GM23338 (cell line): ENCODE measurements at regions not wholly inside any gene's neighbourhood (a gene's known extent, or its start where the extent isn't known, plus 50 kb on each side); places are given as distances from the start of the nearest gene placed in this dataset.

ENCODE experiments used
- ATAC-seq: fragments of 200-7000 bp; cut with Tn5 transposase; 3 replicates; pipeline ENCODE4 v1.9.1; 2020
- DNase-seq: peaks from one replicate; pipeline ENCODE4 v3.0.0-alpha.2; 2015; ENCODE audit warnings: low spot score
- H2AFZ ChIP-seq: fragments of 200-600 bp; sonication (generic); 2 replicates; pipeline ENCODE4 v1.8.0; 2016; ENCODE audit warnings: antibody characterized with exemption, mild to moderate bottlenecking, moderate library complexity
- H3F3A ChIP-seq: fragments of 200-600 bp; sonication (generic); replicated peaks from 2 replicates; pipeline ENCODE4 v1.8.0; 2017; ENCODE audit warnings: antibody characterized with exemption, mixed run types, low read depth
- H3K27ac ChIP-seq: fragments of 200-600 bp; sonication (generic); 2 replicates; pipeline ENCODE4 v1.6.1; 2016; ENCODE audit warnings: low read depth
- H3K27me3 ChIP-seq: fragments of 200-600 bp; sonication (generic); 2 replicates; pipeline ENCODE4 v1.8.0; 2016; ENCODE audit warnings: mild to moderate bottlenecking, mixed run types, moderate library complexity; ENCODE audit not compliant: insufficient read depth
- H3K36me3 ChIP-seq: fragments of 200-600 bp; sonication (generic); 2 replicates; pipeline ENCODE4 v1.8.0; 2016; ENCODE audit warnings: mild to moderate bottlenecking; ENCODE audit not compliant: insufficient read depth
- H3K4me1 ChIP-seq: fragments of 200-600 bp; sonication (generic); 2 replicates; pipeline ENCODE4 v1.8.0; 2016; ENCODE audit warnings: mild to moderate bottlenecking, moderate library complexity; ENCODE audit not compliant: insufficient read depth
- H3K4me2 ChIP-seq: fragments of 200-600 bp; sonication (generic); 2 replicates; pipeline ENCODE4 v1.7.1; 2017; ENCODE audit warnings: mixed run types
- H3K4me3 ChIP-seq: fragments of 200-600 bp; sonication (generic); 2 replicates; pipeline ENCODE4 v1.6.1; 2016; ENCODE audit warnings: mixed run types
- H3K79me2 ChIP-seq: fragments of 200-600 bp; sonication (generic); replicated peaks from 2 replicates; pipeline ENCODE4 v1.8.0; 2017; ENCODE audit warnings: mild to moderate bottlenecking; ENCODE audit not compliant: insufficient read depth
- H3K9me2 ChIP-seq: fragments of 200-600 bp; sonication (generic); 2 replicates; pipeline ENCODE4 v1.8.0; 2017; ENCODE audit not compliant: insufficient read depth
- H4K20me1 ChIP-seq: fragments of 200-600 bp; sonication (generic); replicated peaks from 2 replicates; pipeline ENCODE4 v1.8.0; 2017; ENCODE audit warnings: mild to moderate bottlenecking; ENCODE audit not compliant: insufficient read depth
- H3K27ac Mint-ChIP-seq: 2 replicates; pipeline ENCODE4 v1.8.0; 2020; ENCODE audit warnings: inconsistent platforms, mild to moderate bottlenecking, moderate library complexity, mixed read lengths
- H3K27me3 Mint-ChIP-seq: 3 replicates; pipeline ENCODE4 v1.8.0; 2022; ENCODE audit warnings: low read depth, mild to moderate bottlenecking, moderate library complexity, mixed read lengths, inconsistent platforms; ENCODE audit not compliant: insufficient read depth, poor library complexity
- H3K36me3 Mint-ChIP-seq: 3 replicates; pipeline ENCODE4 v1.8.0; 2021; ENCODE audit warnings: low read depth, mild to moderate bottlenecking, inconsistent platforms, moderate library complexity, mixed read lengths
- H3K4me1 Mint-ChIP-seq: 3 replicates; pipeline ENCODE4 v1.8.0; 2020; ENCODE audit warnings: mild to moderate bottlenecking, inconsistent platforms, mixed read lengths
- H3K4me3 Mint-ChIP-seq: 3 replicates; pipeline ENCODE4 v1.8.0; 2021; ENCODE audit warnings: moderate library complexity, mild to moderate bottlenecking, inconsistent platforms, mixed read lengths
- H3K9me3 Mint-ChIP-seq: 3 replicates; pipeline ENCODE4 v1.8.0; 2020; ENCODE audit warnings: moderate library complexity, mild to moderate bottlenecking, inconsistent platforms, mixed read lengths
- CREB1 ChIP-seq: fragments of 250-450 bp; sonication (Bioruptor Pico); IDR thresholded peaks from 2 replicates; pipeline ENCODE4 v1.5.0; 2020; ENCODE audit warnings: low read depth, mild to moderate bottlenecking, moderate library complexity
- ETS1 ChIP-seq: IDR thresholded peaks from 2 replicates; pipeline ENCODE4 v1.6.1; 2016; ENCODE audit warnings: antibody characterized with exemption
- EZH2 ChIP-seq: fragments of 200-600 bp; sonication (generic); IDR thresholded peaks from one replicate; pipeline ENCODE4 v1.8.0; 2017; ENCODE audit warnings: antibody characterized with exemption, mild to moderate bottlenecking, low read depth; ENCODE audit not compliant: unreplicated experiment
- EZH2phosphoT487 ChIP-seq: fragments of 200-600 bp; sonication (generic); IDR thresholded peaks from one replicate; pipeline ENCODE4 v1.8.1; 2018; ENCODE audit warnings: antibody characterized with exemption; ENCODE audit not compliant: unreplicated experiment
- NANOG ChIP-seq: IDR thresholded peaks from 2 replicates; pipeline ENCODE4 v1.6.1; 2016; ENCODE audit warnings: antibody characterized with exemption, borderline replicate concordance
- POLR2AphosphoS5 ChIP-seq: IDR thresholded peaks from 2 replicates; pipeline ENCODE4 v1.6.1; 2016; ENCODE audit warnings: antibody characterized with exemption, low read depth
- ZNF114 ChIP-seq: fragments of 250-450 bp; sonication (Bioruptor Pico); IDR thresholded peaks from 2 replicates; pipeline ENCODE4 v1.5.0; 2020; ENCODE audit warnings: mild to moderate bottlenecking, moderate library complexity
- ZNF331 ChIP-seq: fragments of 250-450 bp; sonication (Bioruptor Pico); IDR thresholded peaks from 2 replicates; pipeline ENCODE4 v1.5.0; 2020; ENCODE audit warnings: low read depth, mild to moderate bottlenecking, moderate library complexity
- ZNF462 ChIP-seq: fragments of 250-450 bp; sonication (Bioruptor Pico); IDR thresholded peaks from 2 replicates; pipeline ENCODE4 v1.5.0; 2020; ENCODE audit warnings: mild to moderate bottlenecking, moderate library complexity
- TF ChIP-seq, protein P1 (sequence below): IDR thresholded peaks from one replicate; pipeline ENCODE4 v1.6.1; 2018; ENCODE audit warnings: antibody characterized with exemption; ENCODE audit not compliant: unreplicated experiment
- TF ChIP-seq, protein P2 (sequence below), 2 experiments: fragments of 200-600 bp in 1 of 2; sonication (generic) in 1 of 2; conservative IDR thresholded peaks; 2 replicates each; pipeline versions ENCODE4 v1.5.1 to v1.6.1; 2016 to 2017; ENCODE audit warnings: antibody characterized with exemption in 2 of 2, low read depth in 2 of 2, mild to moderate bottlenecking in 2 of 2, moderate library complexity in 1 of 2

GRCh38 chr5:168227001-168227400 is 64.4 kb upstream of the WWC1 start:
- peaks cover 4% of the 10 kb centered on the region for H3K27me3 Mint-ChIP-seq
- H3K36me3 ChIP-seq, result no peaks in the 10 kb centered on the region
- no peaks in the 10 kb centered on the region for H3K9me2 ChIP-seq
- no peak for DNase-seq
- H3K36me3 Mint-ChIP-seq, result no peaks in the 10 kb centered on the region; the same call in 2 of the 3 replicates
- no peak for ATAC-seq
- no peak overlapping the region for H3K4me3 Mint-ChIP-seq
- H3K27ac ChIP-seq, result no peak overlapping the region
- no peaks in the 10 kb centered on the region for H3K9me3 Mint-ChIP-seq
- no peak overlapping the region for H2AFZ ChIP-seq
- H3K4me2 ChIP-seq, result no peak overlapping the region
- no peak overlapping the region for H3K4me3 ChIP-seq
- no peak overlapping the region for H3K27ac Mint-ChIP-seq
- no peaks in the 10 kb centered on the region for H3F3A ChIP-seq
- no peaks in the 10 kb centered on the region for H3K79me2 ChIP-seq
- no peaks in the 10 kb centered on the region for H4K20me1 ChIP-seq
- no peak for TF ChIP-seq NANOG
- TF ChIP-seq EZH2phosphoT487, result no peak
- no peak for TF ChIP-seq EZH2
- TF ChIP-seq ZNF462, result no peak
- TF ChIP-seq, protein P1, sequence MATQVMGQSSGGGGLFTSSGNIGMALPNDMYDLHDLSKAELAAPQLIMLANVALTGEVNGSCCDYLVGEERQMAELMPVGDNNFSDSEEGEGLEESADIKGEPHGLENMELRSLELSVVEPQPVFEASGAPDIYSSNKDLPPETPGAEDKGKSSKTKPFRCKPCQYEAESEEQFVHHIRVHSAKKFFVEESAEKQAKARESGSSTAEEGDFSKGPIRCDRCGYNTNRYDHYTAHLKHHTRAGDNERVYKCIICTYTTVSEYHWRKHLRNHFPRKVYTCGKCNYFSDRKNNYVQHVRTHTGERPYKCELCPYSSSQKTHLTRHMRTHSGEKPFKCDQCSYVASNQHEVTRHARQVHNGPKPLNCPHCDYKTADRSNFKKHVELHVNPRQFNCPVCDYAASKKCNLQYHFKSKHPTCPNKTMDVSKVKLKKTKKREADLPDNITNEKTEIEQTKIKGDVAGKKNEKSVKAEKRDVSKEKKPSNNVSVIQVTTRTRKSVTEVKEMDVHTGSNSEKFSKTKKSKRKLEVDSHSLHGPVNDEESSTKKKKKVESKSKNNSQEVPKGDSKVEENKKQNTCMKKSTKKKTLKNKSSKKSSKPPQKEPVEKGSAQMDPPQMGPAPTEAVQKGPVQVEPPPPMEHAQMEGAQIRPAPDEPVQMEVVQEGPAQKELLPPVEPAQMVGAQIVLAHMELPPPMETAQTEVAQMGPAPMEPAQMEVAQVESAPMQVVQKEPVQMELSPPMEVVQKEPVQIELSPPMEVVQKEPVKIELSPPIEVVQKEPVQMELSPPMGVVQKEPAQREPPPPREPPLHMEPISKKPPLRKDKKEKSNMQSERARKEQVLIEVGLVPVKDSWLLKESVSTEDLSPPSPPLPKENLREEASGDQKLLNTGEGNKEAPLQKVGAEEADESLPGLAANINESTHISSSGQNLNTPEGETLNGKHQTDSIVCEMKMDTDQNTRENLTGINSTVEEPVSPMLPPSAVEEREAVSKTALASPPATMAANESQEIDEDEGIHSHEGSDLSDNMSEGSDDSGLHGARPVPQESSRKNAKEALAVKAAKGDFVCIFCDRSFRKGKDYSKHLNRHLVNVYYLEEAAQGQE, result no peak
- no peak for TF ChIP-seq CREB1 (CRISPR knock-in tag)
- TF ChIP-seq POLR2AphosphoS5, result no peak
- no peak for TF ChIP-seq ZNF114
- no peak for TF ChIP-seq ZNF331 (CRISPR knock-in tag)
- no peak for TF ChIP-seq ETS1
- TF ChIP-seq, protein P2, sequence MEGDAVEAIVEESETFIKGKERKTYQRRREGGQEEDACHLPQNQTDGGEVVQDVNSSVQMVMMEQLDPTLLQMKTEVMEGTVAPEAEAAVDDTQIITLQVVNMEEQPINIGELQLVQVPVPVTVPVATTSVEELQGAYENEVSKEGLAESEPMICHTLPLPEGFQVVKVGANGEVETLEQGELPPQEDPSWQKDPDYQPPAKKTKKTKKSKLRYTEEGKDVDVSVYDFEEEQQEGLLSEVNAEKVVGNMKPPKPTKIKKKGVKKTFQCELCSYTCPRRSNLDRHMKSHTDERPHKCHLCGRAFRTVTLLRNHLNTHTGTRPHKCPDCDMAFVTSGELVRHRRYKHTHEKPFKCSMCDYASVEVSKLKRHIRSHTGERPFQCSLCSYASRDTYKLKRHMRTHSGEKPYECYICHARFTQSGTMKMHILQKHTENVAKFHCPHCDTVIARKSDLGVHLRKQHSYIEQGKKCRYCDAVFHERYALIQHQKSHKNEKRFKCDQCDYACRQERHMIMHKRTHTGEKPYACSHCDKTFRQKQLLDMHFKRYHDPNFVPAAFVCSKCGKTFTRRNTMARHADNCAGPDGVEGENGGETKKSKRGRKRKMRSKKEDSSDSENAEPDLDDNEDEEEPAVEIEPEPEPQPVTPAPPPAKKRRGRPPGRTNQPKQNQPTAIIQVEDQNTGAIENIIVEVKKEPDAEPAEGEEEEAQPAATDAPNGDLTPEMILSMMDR (conservative IDR thresholded peaks at IDR 0.05; ENCODE audit: low read depth in 2 of 2), result no peak
- H3K4me1 ChIP-seq, result peaks cover 4% of the 10 kb centered on the region; the same call in 1 of the 2 replicates
- H3K27me3 ChIP-seq, result no peaks in the 10 kb centered on the region
- H3K4me1 Mint-ChIP-seq, result peaks cover 8% of the 10 kb centered on the region
